ENCODE measurements at regions not wholly inside any gene's neighbourhood (a gene's known extent, or its start where the extent isn't known, plus 50 kb on each side); places are given as distances from the start of the nearest gene placed in this dataset.

GRCh38 chr6:84432619-84433018, 205.2 kb upstream of the CEP162 start:
- Histone ChIP-seq H3K27me3 (no peaks in the 10 kb centered on the region), H3K4me1 (no peaks in the 10 kb centered on the region), H3K9me3 (no peaks in the 10 kb centered on the region), H3K27ac (no peak overlapping the region), H3K36me3 (no peaks in the 10 kb centered on the region), H3K4me3 (no peak overlapping the region)
- DNase-seq (no peak), ATAC-seq (no peak), FAIRE-seq (no peak)
- intact Hi-C loops (cut with DNase I), result no loop called here
- no peak for TF ChIP-seq CTCF (IDR thresholded peaks at IDR 0.05)

- Histone ChIP-seq H3K36me3 (no peaks in the 10 kb centered on the region), H3K27me3 (peaks cover 3 to 15% (median 6%) of the 10 kb centered on the region in 4 donors), H3K27ac (no peak overlapping the region), H3K9me3 (no peaks in the 10 kb centered on the region), H3K4me1 (no peaks in the 10 kb centered on the region), H3K4me3 (no peak overlapping the region)
- 10 to 13% methylated on average over 6 of the region's 6 CpGs for WGBS, 2 donors
- intact Hi-C loops (cut with DNase I), result no loop called here
- ATAC-seq, result peak in 3 of 4 donors; percentile 62 to 64 (median 63)
- peak in 4 of 6 donors; percentile 2 to 51 (median 24) for DNase-seq
- peak; percentile 13 for FAIRE-seq
- TF ChIP-seq CTCF (IDR thresholded peaks at IDR 0.05), result peak; percentile 26 to 47 (median 32)
Observed at GRCh38 chr6:84428300-84428907, 201.0 kb upstream of the CEP162 start.

GRCh38 chr6:84425971-84426705, 198.7 kb upstream of the CEP162 start:
- H3K27me3 ChIP-seq, result peaks cover 3 to 23% (median 6%) of the 10 kb centered on the region in 4 donors
- no peaks in the 10 kb centered on the region for H3K4me1 ChIP-seq
- TF ChIP-seq CTCF (IDR thresholded peaks at IDR 0.05), result no peak
- ATAC-seq (no peak), FAIRE-seq (no peak), DNase-seq (no peak)
- no peaks in the 10 kb centered on the region for H3K36me3 ChIP-seq
- H3K9me3 ChIP-seq, result no peaks in the 10 kb centered on the region
- no peak overlapping the region for H3K4me3 ChIP-seq
- 26 to 39% methylated on average over 5 of the region's 5 CpGs for WGBS, 2 donors
- no peak overlapping the region for H3K27ac ChIP-seq
- intact Hi-C loops (cut with DNase I), result no loop called here

- Histone ChIP-seq H3K9me3 (no peaks in the 10 kb centered on the region), H3K4me1 (no peaks in the 10 kb centered on the region), H3K27me3 (peaks cover 3 to 23% (median 6%) of the 10 kb centered on the region in 4 donors), H3K36me3 (no peaks in the 10 kb centered on the region), H3K4me3 (no peak overlapping the region), H3K27ac (no peak overlapping the region)
- FAIRE-seq, result no peak
- intact Hi-C loops (cut with DNase I), result no loop called here
- DNase-seq, result no peak
- TF ChIP-seq CTCF (IDR thresholded peaks at IDR 0.05), result no peak
- WGBS, 2 donors, result 11 to 16% methylated on average over 4 of the region's 4 CpGs
- ATAC-seq, result no peak
Observed at GRCh38 chr6:84424956-84425355, 197.5 kb upstream of the CEP162 start.
